ENCODE measurements at regions not wholly inside any gene's neighbourhood (a gene's known extent, or its start where the extent isn't known, plus 50 kb on each side); places are given as distances from the start of the nearest gene placed in this dataset.
"Not testable (repeated sequence)": the region's sequence is repeated elsewhere in the genome, so short reads cannot be mapped to it uniquely, and the experiment has no call there.

DNA sequence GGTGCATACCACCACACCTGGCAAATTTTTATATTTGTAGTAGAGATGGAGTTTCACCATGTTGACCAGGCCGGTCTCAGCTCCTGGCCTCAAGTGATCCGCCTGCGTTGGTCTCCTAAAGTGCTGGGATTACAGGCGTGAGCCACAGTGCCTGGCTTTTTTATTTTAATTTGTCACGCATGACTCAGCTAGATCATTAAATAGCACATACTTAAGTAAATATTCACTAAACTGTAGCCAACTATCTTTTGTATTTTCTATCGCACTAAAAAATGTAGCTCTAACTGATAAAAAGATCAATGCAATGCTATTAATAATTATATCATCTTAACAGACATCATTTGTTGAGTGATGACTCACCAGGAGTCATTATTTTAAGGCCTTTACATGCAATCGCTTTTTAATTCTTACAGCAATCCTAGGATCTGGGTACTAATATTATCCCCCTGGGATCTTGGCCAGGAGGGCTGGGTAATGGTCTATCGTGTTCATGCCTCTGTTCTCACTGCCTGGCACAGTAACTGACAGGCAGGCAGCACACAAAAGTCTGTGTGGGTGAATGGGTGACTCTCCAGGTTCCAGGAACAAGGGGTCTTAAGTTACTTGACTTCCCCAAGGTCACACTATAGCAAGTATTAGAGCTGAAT, 693.5 kb upstream of the EEF2KMT start:
- DNase-seq, result no peak

DNA sequence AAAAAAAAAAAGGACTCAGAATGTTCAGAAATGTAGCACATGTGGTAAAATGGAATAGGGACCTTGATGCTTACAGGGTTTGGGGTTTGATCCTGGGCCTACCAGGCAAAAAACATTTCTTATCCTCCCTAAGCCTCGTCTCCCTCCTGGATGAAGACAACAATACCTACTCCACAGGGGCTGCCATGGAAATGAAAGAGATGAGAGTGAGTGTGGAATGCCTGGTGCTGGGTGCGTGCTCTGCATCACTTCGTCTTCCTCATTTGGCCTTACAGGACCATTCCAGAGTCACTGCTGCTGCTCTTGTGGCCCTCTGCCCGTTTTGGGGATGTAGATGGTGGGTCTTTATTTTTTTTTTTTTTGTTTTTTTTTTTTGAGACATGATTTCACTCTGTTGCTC, 692.9 kb upstream of the EEF2KMT start:
- no peak for DNase-seq

DNA sequence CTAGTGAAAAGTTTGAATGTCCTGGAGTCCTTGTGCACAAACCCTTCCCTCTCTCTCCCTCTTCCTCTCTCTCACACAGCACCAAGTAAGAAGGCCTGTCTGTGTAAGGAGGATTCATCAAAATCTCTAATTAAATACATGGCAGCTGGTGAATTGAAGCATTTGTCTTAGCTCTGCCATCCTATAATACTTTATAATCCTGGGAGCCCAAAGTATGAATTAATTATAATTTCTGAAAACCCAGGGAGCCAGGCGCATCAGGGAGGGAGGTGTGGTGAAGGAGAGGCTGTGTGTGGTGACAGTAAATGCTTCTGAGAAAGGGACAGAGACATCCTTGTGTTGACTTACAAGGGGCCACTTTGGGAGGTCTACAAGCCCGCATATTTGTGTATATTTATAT, 691.4 kb upstream of the EEF2KMT start:
- no peak for DNase-seq

DNA sequence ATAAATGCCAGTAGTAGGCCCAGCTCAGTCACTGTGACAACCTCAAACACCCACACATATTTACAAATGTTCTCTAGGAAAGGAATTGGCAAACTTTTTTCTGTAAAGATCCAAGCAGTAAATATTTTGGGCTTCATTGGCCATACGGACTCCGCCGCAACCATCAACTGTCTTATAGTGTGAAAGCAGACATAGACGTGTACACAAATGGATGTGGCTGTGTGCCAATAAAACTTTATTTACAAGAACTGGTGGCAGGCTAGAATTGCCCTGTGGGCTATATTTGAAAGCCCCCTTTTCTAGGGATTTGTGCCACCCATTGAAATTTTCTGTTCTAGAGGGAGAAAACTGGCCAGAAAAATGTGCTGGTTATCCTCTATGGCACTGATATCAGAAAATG, 683.8 kb upstream of the EEF2KMT start:
- DNase-seq, result no peak

DNA sequence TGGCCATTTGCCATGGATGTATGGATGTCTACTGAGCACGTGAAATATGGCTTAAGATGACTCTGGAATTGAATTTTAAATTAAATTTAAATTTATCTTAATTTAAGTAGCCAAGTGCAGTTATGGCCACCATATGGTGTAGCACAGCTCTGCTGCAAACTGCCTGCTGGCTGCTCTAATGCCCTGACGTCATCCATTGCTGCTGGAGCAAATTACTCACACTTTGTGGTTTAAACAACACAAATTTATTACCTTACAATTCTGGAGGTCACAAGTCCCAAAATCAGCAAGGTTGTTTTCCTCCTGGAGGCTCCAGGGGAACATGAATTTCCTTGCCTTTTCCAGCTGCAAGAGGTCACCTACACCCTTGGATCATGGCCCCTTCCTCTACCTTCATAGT, 679.3 kb upstream of the EEF2KMT start:
- DNase-seq, result no peak

DNA sequence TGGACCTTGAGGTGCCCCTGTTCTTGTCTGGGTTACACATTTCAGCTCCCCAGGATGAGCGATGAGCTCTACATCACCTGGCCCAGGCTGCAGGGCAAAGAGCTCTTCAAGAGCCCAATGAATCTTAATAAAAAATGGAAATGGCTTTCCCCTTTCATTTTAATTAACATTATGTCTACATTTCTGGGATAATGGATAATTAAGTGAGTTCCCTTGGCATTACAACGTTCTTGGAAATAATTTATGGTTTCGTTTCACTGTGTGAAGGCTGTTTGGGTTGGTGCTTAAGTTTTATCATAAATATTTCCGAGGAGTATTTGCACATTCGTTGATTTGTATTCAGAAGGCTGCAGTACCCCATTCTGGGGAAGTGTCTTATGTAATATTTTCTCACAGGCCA, 678.3 kb upstream of the EEF2KMT start:
- no peak for DNase-seq

DNA sequence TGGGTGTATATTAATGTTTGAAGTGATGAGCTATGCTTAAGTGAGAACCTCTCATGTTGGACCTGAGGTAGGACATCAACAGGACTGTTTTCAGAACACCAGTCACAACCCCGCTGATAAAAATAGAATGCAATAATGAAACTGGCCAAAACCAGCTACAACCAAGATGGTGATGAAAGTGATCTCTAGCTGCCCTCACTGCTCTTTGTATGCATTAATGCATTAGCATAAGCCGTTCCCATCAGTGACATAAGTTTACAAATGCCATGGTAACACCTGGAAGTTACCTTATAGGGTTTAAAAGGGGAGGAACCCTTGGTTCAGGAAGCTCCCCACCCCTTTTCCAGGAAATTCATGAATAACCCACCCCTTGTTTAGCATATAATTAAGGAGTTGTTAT, 672.5 kb upstream of the EEF2KMT start:
- DNase-seq, result no peak

DNA sequence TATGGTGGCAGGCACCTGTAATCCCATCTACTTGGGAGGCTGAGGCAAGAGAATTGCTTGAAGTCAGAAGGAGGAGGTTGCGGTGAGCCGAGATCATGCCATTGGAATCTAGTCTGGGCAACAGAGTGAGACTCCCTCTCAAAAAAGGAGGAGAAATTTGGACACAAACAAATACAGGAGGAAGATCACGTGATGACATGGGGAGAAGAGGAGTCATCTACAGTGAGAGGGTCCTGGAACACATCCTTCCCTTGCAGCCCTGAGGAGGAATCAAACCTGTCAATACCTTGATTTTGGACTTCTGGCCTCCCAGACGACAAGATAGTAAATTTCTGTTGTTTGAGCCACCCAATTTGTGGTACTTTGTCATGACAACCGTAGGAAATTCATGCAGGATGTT, 671.9 kb upstream of the EEF2KMT start:
- no peak for DNase-seq

DNA sequence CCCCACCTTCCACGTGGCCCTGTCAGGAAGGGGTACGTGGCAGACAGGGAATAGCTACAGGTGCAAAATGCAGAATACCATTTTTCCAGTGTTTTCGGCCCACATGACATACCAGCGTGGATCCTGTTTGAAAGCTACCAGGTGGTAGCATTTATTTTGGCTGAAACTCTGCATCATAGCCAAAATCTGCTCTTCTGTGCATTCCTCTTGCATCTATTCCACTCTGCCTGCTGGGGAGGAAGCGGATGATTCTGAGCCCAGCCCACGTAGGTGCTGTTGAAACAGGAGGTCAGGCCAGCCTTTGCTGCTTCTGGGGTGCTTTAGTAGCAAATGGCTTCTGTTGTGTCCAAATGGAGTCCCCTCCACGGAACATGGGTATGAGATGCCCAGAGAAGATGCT, 670.9 kb upstream of the EEF2KMT start:
- no peak for DNase-seq

DNA sequence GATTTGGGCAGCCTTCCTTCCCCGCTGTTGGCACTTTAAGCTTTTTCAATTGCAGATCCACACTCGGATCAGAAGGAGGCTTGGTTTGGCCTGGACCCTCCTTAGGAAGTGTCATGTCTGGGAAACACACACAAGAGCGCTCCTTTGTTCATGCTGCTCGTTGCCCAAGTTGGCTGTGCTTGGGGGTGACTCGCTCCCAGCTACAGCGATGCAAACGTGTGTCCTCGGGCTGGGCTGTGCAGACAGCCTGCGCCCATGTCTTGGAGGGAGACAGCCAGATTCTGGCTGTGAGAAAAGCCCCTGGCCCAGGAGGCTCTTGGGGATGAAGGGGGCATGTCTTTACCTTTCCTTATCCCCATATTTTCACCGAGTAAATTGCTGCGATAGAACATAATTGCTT, 665.6 kb upstream of the EEF2KMT start:
- no peak for DNase-seq

DNA sequence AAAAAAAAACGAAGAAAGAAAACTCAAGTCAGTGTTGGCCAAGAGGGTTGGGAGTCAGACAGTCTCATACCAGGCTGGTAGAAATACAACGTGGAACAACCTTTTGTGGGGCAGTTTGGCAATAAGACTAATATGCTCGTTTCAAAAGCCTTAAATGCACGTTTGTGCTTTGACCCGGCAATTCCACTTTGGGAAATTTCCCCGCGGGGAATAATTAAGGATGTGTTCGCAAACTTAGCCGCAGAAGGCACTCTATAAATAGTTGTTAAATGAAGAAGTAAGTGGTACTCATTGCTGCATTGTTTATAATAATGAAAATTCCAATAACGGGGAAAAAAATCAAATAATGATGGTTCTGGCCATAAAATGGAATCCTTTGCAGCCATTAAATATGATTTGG, 664.8 kb upstream of the EEF2KMT start:
- no peak for DNase-seq

DNA sequence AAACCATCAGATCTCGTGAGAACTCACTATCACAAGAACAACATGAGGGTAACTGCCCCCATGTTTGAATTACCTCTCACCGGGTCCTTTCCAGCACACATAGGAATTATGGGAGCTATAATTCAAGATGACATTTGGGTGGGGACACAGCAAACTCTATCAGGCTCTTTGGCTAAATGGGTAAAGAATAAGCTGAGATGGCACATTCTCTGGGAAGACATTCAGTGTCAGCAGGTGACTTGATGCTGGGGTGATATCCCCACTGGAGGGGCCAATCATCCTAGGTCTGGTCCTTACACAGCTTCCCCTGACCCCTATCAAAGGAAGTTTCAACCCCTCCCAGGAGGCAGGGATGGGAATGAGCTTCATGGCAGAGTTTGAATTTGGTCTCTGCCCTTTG, 664.0 kb upstream of the EEF2KMT start:
- no peak for DNase-seq

DNA sequence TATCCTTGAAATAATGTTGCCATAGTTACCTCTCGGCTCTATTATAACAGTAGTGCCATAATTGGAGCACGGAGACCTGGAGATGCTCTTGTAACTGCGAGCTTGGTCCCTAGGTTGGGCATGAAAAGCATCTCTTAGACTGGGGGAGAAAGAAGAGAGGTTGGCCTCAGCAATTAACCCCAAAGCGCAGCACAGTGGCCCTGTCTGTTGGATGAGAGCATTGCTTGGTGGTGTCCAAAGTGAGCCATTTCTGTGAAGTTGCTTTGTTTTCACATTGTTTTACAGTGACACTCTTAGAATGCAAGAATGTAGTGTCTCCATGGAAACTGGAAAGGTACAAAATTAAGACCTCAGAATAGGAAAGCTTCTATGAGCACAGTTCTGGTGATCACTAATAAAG, 660.7 kb upstream of the EEF2KMT start:
- DNase-seq, result no peak

DNA sequence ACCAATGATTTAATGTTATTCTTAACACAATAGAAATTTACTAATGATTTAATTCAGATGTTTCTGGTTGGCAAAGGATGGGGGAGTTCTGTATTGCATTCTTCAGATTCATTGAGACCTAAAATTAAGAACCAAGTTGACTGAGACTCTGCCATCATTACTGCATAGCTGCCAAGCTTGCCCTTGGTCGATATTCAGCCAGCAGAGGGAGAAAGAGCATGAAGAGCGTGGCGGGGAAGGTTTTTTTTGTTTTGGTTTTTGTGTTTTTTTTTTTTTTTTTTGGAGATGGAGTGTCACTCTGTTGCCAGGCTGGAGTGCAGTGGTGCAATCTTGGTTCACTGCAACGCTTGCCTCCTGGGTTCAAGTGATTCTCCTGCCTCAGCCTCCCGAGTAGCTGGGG, 659.4 kb upstream of the EEF2KMT start:
- no peak for DNase-seq

DNA sequence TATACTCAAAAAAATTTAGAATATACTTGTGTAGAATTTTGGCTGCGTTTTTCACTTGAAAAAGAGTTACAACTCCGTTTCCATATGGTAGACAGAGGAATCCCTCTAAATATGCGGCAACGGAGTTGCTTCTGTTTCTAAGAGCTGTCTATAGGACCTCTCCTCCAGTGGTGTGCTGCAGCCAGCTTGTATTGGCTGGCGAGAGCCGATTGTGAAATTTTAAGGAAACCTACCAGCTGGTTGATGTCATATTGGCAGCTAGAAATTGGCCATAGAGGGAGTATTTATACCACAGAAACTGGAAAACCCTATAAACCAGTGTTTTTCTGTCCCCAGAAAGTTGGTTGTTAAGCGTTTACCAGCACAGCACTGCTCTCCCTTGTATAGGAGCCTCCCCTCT, 655.8 kb upstream of the EEF2KMT start:
- no peak for DNase-seq

DNA sequence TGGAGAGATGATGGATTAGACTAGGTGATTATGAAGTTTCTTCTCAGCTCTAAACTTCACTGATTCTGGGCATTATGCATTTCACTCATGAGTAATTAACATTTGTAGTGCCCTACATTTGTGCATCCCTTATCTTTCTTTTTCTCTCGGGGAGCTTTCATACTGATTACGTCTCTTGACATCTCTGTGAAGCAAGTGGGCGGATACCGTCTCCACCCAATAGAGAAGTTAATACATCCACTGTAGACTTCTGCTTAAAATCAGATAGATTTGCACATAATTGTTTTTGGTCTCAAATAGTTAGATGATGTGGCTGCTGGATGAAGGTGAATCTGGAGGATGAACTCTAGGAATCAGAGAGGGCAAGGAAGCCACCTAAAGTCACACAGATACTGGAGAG, 653.6 kb upstream of the EEF2KMT start:
- no peak for DNase-seq

DNA sequence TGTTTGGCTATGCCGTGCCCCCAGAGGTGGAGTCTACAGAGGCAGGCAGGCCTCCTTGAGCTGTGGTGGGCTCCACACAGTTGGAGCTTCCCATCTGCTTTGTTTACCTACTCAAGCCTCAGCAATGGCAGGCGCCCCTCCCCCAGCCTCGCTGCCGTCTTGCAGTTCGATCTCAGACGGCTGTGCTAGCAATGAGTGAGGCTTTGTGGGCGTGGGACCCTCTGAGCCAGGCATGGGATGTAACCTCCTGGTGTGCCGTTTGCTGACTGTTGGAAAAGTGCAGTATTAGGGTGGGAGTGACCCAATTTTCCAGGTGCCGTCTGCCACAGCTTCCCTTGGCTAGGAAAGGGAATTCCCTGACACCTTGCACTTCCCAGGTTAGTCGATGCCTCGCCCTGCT, 652.8 kb upstream of the EEF2KMT start:
- not testable (repeated sequence) for DNase-seq

DNA sequence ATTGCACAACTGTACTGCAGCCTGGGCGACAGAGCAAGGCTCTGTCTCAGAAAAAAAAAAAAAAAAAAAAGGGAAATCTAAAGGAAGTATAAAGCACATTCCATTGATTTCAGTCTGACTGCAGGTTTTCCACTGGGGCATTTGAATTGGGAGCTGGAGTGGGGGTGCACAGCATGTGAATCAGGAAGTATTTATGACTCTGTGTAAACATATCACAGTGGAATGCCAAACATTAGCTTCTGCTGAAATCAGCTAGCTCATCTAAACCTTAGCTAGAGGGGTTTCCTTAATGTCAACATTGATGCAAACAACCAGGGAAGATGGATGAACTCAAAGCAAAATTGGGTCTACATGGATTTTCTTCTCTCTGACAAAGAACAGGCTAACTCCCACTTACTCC, 641.0 kb upstream of the EEF2KMT start:
- DNase-seq, result no peak

DNA sequence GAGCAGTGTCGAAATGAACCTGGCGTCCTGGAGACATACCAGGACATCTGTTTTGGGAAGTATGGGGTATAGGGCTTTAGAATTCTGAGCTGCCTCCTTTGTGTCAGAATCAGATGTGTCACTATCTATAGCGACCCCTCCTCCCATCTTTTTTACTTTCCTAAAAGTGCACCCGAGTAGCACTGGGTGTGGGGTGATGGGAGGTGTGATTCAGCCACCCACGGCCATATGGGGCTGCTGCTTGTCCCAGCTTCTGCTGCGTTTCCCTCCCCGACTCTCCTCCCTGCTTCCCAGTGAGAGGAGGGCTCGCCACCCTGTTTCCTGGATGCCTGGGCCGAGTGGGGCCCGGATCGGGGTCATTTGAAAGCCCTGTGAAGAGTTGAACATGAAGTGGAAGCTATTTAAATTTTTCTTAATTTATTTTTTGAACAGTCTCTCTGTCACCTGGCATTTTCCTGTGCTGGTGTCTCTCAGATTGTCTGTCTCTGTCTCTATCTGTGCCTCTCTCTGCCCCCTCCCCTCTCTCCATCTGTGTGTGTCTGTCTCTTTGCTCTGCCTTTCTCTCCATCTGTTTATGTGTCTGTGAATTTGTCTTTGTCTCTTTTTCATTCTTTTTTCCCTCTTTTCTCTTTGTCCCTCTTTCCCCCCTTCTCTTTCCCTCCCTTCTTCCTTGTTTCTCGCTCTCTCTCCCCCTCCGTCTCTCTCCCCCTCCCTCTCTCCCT, 638.8 kb upstream of the EEF2KMT start:
- no peak for DNase-seq

DNA sequence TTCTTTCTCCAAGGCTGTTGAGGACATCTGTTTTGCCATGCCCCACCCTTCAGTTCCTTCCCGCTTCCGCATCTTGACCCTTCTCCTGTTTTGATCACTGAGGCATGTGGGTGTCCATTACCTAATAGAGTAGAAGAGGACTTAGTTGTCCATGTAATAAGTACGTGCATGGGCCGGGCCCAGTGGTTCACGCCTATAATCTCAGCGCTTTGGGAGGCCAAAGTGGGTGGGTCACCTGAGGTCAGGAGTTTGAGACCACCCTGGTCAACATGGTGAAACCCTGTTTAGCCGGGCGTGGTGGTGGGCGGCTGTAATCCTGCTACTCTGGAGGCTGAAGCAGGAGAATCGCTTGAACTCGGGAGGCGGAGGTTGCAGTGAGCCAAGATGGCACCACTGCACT, 637.8 kb upstream of the EEF2KMT start:
- DNase-seq, result no peak

DNA sequence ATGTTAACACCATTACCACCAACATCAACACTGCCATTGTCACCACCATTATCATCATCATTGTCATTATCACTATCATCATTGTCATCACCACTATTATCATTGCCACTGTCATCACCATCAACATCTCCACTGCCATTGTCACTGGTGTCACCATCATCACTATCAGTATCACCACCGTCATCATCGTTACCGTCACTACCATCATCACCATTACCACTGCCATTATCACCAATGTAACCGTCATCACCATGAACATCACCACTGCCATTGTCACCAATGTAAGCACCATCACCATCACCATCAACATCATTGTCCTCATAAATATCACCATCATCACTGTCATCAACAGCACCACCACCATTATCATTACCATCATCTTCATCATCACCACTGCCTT, 633.2 kb upstream of the EEF2KMT start:
- no peak for DNase-seq

DNA sequence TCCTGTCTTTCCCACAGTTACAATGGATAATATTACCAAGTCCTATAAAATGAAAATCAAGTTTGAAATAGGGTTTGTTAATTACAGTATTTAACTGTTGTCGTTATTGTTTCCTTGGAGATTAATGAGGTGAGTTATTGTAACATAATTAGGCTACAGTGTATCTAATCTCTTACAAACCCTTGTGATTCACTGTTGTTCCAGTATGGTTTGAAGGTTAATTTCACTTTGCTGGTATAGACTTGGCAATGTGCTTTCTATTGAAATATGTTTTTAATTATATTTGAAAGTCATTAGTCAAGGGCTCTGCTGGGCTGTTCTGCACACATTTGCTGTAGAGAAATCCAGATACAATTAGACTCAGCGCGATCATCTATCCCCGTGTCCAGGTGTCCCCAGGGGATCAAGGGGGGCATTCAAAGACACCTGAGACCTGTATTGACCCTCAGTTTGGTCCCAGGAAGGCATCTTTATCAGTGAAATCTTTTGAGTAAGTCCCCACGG, 624.6 kb upstream of the EEF2KMT start:
- no peak for DNase-seq

DNA sequence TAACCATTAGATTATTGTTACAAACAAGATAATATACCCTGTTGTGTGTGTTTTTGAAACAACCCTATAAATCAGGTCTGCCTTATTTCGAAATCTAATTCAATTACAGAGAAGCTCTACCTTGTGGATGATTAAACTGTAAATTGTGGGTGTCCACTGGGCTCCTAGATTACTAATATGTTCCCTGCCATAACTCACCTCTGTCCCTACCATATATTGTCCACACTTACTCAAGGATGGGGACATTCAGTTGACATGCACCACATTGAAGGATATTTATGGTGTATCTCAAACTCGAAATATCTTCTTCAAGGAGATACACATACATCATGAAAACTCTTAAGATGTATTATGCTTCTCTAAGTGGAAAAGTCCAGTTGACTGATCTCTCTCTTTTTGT, 617.6 kb upstream of the EEF2KMT start:
- DNase-seq, result no peak

DNA sequence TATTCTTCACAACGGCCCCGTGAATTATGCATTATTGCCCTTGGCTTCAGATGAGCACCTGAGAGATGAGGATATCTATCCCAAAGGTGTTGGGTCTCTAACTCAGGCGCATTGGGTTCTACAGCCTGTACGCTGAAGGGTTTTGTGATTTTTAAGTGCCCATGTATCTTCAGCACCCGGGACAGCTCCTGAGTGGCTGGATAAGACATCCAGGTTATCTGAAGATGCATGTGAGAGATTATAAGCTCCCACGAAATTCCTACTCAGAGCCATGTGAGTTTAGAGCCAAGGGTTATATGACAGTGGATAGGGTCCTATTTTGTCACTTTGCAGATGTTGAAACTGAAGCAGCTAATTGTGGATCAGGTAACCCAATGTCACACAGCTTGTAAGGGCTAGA, 612.3 kb upstream of the EEF2KMT start:
- no peak for DNase-seq

DNA sequence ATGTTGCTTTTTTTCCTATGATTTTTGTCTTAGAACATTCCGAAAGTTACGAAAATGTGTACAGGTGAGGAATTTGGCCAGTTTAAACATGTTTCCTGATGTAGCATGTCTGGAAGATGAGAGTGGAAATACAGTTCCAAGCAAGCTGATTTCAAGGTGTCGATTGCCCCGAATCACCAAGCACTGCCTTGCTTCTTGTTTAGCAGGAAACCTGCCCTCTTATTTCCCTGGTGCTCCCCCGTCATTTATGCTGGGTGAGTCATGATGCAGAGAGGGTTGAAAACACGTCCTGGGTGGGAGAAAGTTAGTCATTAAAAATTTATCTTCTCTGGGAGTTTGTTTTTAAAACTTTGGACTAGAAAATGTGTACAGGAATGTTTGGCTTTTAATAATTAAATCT, 608.6 kb upstream of the EEF2KMT start:
- no peak for DNase-seq
